ENCODE measurements at regions not wholly inside any gene's neighbourhood (a gene's known extent, or its start where the extent isn't known, plus 50 kb on each side); places are given as distances from the start of the nearest gene placed in this dataset.

GRCh38 chr22:22749167-22749758 lies 104.8 kb downstream of the GGTLC2 start:
- Histone ChIP-seq H3K4me1 (ENCODE audit: insufficient read depth, low read length) (peaks cover 20% of the 10 kb centered on the region), H3K4me3 (ENCODE audit: low read length in 2 of 2) (no peak overlapping the region), H3K9me3 (ENCODE audit: control insufficient read depth in 1 of 2, low read length in 2 of 2) (no peaks in the 10 kb centered on the region), H3K27ac (ENCODE audit: low read depth, low read length) (no peak overlapping the region), H3K36me3 (ENCODE audit: insufficient read depth, low read length) (no peaks in the 10 kb centered on the region), H3K27me3 (ENCODE audit: insufficient read depth, low read length) (no peaks in the 10 kb centered on the region)
- ChIA-PET CTCF (ENCODE audit: partially characterized antibody) (interaction anchor here (0.5 to 10.8 kb wide), 13 partner anchors 22 to 205 kb away, joined by 3 to 252 read pairs (median 4); no protein-coding TSS in a partner anchor), POLR2A (ENCODE audit: partially characterized antibody) (no interaction called here)
- H3K4me3 Mint-ChIP-seq: no peak overlapping the region
- H3K27me3 Mint-ChIP-seq: peaks cover 0 to 2% of the 10 kb centered on the region in 2 donors
- H3K27ac Mint-ChIP-seq: peak overlapping the region in 1 of 7 donors; percentile 22
- no peaks in the 10 kb centered on the region for H3K9me3 Mint-ChIP-seq
- no peaks in the 10 kb centered on the region for H3K36me3 Mint-ChIP-seq
- no peak for DNase-seq
- peaks cover 20 to 40% (median 33%) of the 10 kb centered on the region in 4 donors for H3K4me1 Mint-ChIP-seq
- intact Hi-C loops (cut with micrococcal nuclease): loop anchor here (2.0 kb wide), 1 partner anchor 38 kb away; no protein-coding TSS in a partner anchor

- DNase-seq: no peak
- Mint-ChIP-seq H3K27me3 (peaks cover 0 to 2% of the 10 kb centered on the region in 2 donors), H3K4me3 (no peak overlapping the region), H3K9me3 (no peaks in the 10 kb centered on the region), H3K27ac (peak overlapping the region in 3 of 7 donors; percentile 48 to 93 (median 86)), H3K4me1 (peaks cover 21 to 44% (median 36%) of the 10 kb centered on the region in 4 donors), H3K36me3 (no peaks in the 10 kb centered on the region)
- ChIA-PET CTCF (ENCODE audit: partially characterized antibody) (interaction anchor here (1.1 to 10.8 kb wide), 12 partner anchors 21 to 204 kb away, joined by 3 to 252 read pairs (median 6); no protein-coding TSS in a partner anchor), POLR2A (ENCODE audit: partially characterized antibody) (interaction anchor here (1.1 to 5.5 kb wide), 2 partner anchors 67 to 133 kb away, joined by 4 to 67 read pairs; no protein-coding TSS in a partner anchor)
- Histone ChIP-seq H3K4me3 (ENCODE audit: low read length in 2 of 2) (no peak overlapping the region), H3K9me3 (ENCODE audit: control insufficient read depth in 1 of 2, low read length in 2 of 2) (no peaks in the 10 kb centered on the region), H3K4me1 (ENCODE audit: insufficient read depth, low read length) (peaks cover 25% of the 10 kb centered on the region), H3K27me3 (ENCODE audit: insufficient read depth, low read length) (no peaks in the 10 kb centered on the region), H3K27ac (ENCODE audit: low read depth, low read length) (no peak overlapping the region), H3K36me3 (ENCODE audit: insufficient read depth, low read length) (no peaks in the 10 kb centered on the region)
- intact Hi-C loops (cut with micrococcal nuclease): no loop called here
These were observed 106.1 kb downstream of the GGTLC2 start for GRCh38 chr22:22750335-22751042.

GRCh38 chr22:22751043-22751603 lies 106.7 kb downstream of the GGTLC2 start:
- no peak overlapping the region for H3K27ac ChIP-seq (ENCODE audit: low read depth, low read length)
- Mint-ChIP-seq H3K36me3 (no peaks in the 10 kb centered on the region), H3K4me3 (no peak overlapping the region), H3K9me3 (no peaks in the 10 kb centered on the region), H3K27me3 (no peaks in the 10 kb centered on the region), H3K4me1 (peaks cover 27 to 47% (median 40%) of the 10 kb centered on the region in 4 donors), H3K27ac (no peak overlapping the region)
- no peaks in the 10 kb centered on the region for H3K36me3 ChIP-seq (ENCODE audit: insufficient read depth, low read length)
- H3K4me1 ChIP-seq (ENCODE audit: insufficient read depth, low read length): peaks cover 31% of the 10 kb centered on the region
- no peak overlapping the region for H3K4me3 ChIP-seq (ENCODE audit: low read length in 2 of 2)
- H3K27me3 ChIP-seq (ENCODE audit: insufficient read depth, low read length): no peaks in the 10 kb centered on the region
- intact Hi-C loops (cut with micrococcal nuclease): no loop called here
- H3K9me3 ChIP-seq (ENCODE audit: control insufficient read depth in 1 of 2, low read length in 2 of 2): no peaks in the 10 kb centered on the region
- no peak for DNase-seq
- ChIA-PET CTCF (ENCODE audit: partially characterized antibody) (interaction anchor here (0.7 to 10.8 kb wide), 12 partner anchors 20 to 138 kb away, joined by 3 to 252 read pairs (median 10); no protein-coding TSS in a partner anchor), POLR2A (ENCODE audit: partially characterized antibody) (interaction anchor here (1.1 to 5.5 kb wide), 3 partner anchors 38 to 133 kb away, joined by 4 to 71 read pairs (median 67); no protein-coding TSS in a partner anchor)

- peak overlapping the region in 5 of 7 donors; percentile 21 to 87 (median 49) for H3K27ac Mint-ChIP-seq
- no peak for DNase-seq
- no peak overlapping the region for H3K4me3 ChIP-seq (ENCODE audit: low read length in 2 of 2)
- no peaks in the 10 kb centered on the region for H3K27me3 Mint-ChIP-seq
- H3K9me3 Mint-ChIP-seq: no peaks in the 10 kb centered on the region
- H3K4me1 Mint-ChIP-seq: peaks cover 35 to 57% (median 48%) of the 10 kb centered on the region in 4 donors
- POLR2A ChIA-PET (ENCODE audit: partially characterized antibody): interaction anchor here (1.2 to 5.5 kb wide), 14 partner anchors 18 to 132 kb away, joined by 3 to 71 read pairs (median 12); no protein-coding TSS in a partner anchor
- H3K4me3 Mint-ChIP-seq: peak overlapping the region in 2 of 8 donors; percentile 26 to 32
- H3K36me3 Mint-ChIP-seq: no peaks in the 10 kb centered on the region
- H3K36me3 ChIP-seq (ENCODE audit: insufficient read depth, low read length): no peaks in the 10 kb centered on the region
- peaks cover 38% of the 10 kb centered on the region for H3K4me1 ChIP-seq (ENCODE audit: insufficient read depth, low read length)
- no peaks in the 10 kb centered on the region for H3K27me3 ChIP-seq (ENCODE audit: insufficient read depth, low read length)
- H3K27ac ChIP-seq (ENCODE audit: low read depth, low read length): no peak overlapping the region
- intact Hi-C loops (cut with micrococcal nuclease): loop anchor here (2.0 kb wide), 1 partner anchor 51 kb away; no protein-coding TSS in a partner anchor
- CTCF ChIA-PET (ENCODE audit: partially characterized antibody): interaction anchor here (1.4 to 10.8 kb wide), 22 partner anchors 9 to 368 kb away, joined by 3 to 252 read pairs (median 15); no protein-coding TSS in a partner anchor
- H3K9me3 ChIP-seq (ENCODE audit: control insufficient read depth in 1 of 2, low read length in 2 of 2): no peaks in the 10 kb centered on the region
These were observed 107.8 kb downstream of the GGTLC2 start for GRCh38 chr22:22752199-22752555.

GRCh38 chr22:22752556-22753477 lies 108.4 kb downstream of the GGTLC2 start:
- H3K27me3 Mint-ChIP-seq: no peaks in the 10 kb centered on the region
- peak; percentile 43 to 57 (median 55) for DNase-seq
- no peaks in the 10 kb centered on the region for H3K9me3 Mint-ChIP-seq
- H3K27ac Mint-ChIP-seq: peak overlapping the region; percentile 80 to 94 (median 87)
- H3K4me1 Mint-ChIP-seq: peaks cover 38 to 63% (median 53%) of the 10 kb centered on the region in 4 donors
- H3K27me3 ChIP-seq (ENCODE audit: insufficient read depth, low read length): no peaks in the 10 kb centered on the region
- H3K27ac ChIP-seq (ENCODE audit: low read depth, low read length): peak overlapping the region; percentile 30
- peak overlapping the region in 7 of 8 donors; percentile 50 to 89 (median 81) for H3K4me3 Mint-ChIP-seq
- peaks cover 40% of the 10 kb centered on the region for H3K4me1 ChIP-seq (ENCODE audit: insufficient read depth, low read length)
- POLR2A ChIA-PET (ENCODE audit: partially characterized antibody): interaction anchor here (0.6 to 5.5 kb wide), 28 partner anchors 9 to 389 kb away, joined by 3 to 71 read pairs (median 7); partner anchors contain the start of genes IGLL5 and RSPH14
- no peaks in the 10 kb centered on the region for H3K9me3 ChIP-seq (ENCODE audit: control insufficient read depth in 1 of 2, low read length in 2 of 2)
- H3K36me3 ChIP-seq (ENCODE audit: insufficient read depth, low read length): no peaks in the 10 kb centered on the region
- no peaks in the 10 kb centered on the region for H3K36me3 Mint-ChIP-seq
- CTCF ChIA-PET (ENCODE audit: partially characterized antibody): interaction anchor here (0.6 to 10.8 kb wide), 41 partner anchors 9 to 424 kb away, joined by 3 to 252 read pairs (median 5); no protein-coding TSS in a partner anchor
- no peak overlapping the region for H3K4me3 ChIP-seq (ENCODE audit: low read length in 2 of 2)
- intact Hi-C loops (cut with micrococcal nuclease): loop anchor here (1.0 to 2.0 kb wide), 5 partner anchors 35 to 203 kb away; no protein-coding TSS in a partner anchor

- Histone ChIP-seq H3K9me3 (ENCODE audit: control insufficient read depth in 1 of 2, low read length in 2 of 2) (no peaks in the 10 kb centered on the region), H3K27me3 (ENCODE audit: insufficient read depth, low read length) (no peaks in the 10 kb centered on the region), H3K4me1 (ENCODE audit: insufficient read depth, low read length) (peaks cover 47% of the 10 kb centered on the region), H3K4me3 (ENCODE audit: low read length in 2 of 2) (no peak overlapping the region), H3K36me3 (ENCODE audit: insufficient read depth, low read length) (no peaks in the 10 kb centered on the region), H3K27ac (ENCODE audit: low read depth, low read length) (peak overlapping the region; percentile 30)
- peak overlapping the region; percentile 80 to 94 (median 87) for H3K27ac Mint-ChIP-seq
- intact Hi-C loops (cut with micrococcal nuclease): loop anchor here (1.0 to 2.0 kb wide), 5 partner anchors 35 to 203 kb away; no protein-coding TSS in a partner anchor
- ChIA-PET CTCF (ENCODE audit: partially characterized antibody) (interaction anchor here (0.6 to 10.8 kb wide), 40 partner anchors 10 to 423 kb away, joined by 3 to 252 read pairs (median 5); no protein-coding TSS in a partner anchor), POLR2A (ENCODE audit: partially characterized antibody) (interaction anchor here (0.6 to 5.5 kb wide), 26 partner anchors 10 to 133 kb away, joined by 3 to 71 read pairs (median 8); partner anchors contain the start of gene IGLL5)
- H3K4me1 Mint-ChIP-seq: peaks cover 40 to 63% (median 52%) of the 10 kb centered on the region in 4 donors
- no peaks in the 10 kb centered on the region for H3K36me3 Mint-ChIP-seq
- no peaks in the 10 kb centered on the region for H3K9me3 Mint-ChIP-seq
- H3K4me3 Mint-ChIP-seq: peak overlapping the region in 7 of 8 donors; percentile 50 to 89 (median 81)
- DNase-seq: peak; percentile 73 to 81 (median 77)
- no peaks in the 10 kb centered on the region for H3K27me3 Mint-ChIP-seq
These were observed 109.3 kb downstream of the GGTLC2 start for GRCh38 chr22:22753526-22754267.
